ENCODE measurements at regions not wholly inside any gene's neighbourhood (a gene's known extent, or its start where the extent isn't known, plus 50 kb on each side); places are given as distances from the start of the nearest gene placed in this dataset.

DNA sequence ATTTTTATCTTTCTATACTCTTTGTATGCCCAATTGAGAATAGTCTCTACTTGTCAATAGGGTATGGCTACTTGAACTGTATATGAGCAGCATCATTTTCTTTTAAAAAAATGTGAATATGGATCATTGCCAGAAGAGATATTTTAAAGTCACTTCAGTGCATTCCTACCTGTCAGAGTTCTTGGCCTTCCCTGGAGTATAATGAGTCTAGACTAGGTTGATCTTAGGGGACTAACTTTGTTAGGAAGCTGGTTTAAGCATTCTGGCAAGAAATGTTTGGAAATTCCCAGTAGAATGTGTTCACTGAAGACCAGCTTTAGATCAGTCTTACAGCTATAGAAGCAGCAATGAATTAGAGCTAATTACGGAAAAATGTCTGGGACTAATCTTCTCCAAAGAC lies 178.2 kb downstream of the FAT4 start:
- no peak for TF ChIP-seq CTCF (IDR thresholded peaks at IDR 0.05; ENCODE audit: insufficient read depth, low read depth, low read length)
- TF ChIP-seq EZH2 (IDR thresholded peaks at IDR 0.05; ENCODE audit: insufficient read depth, low read length), result no peak
- DNase-seq (ENCODE audit: low read depth) (no peak), FAIRE-seq (no peak)
- H3K27me3 Mint-ChIP-seq (ENCODE audit: low read depth, unreplicated experiment), result no peaks in the 10 kb centered on the region
- Histone ChIP-seq H3K4me2 (ENCODE audit: low read length) (no peak overlapping the region), H3K4me1 (ENCODE audit: insufficient read depth, low read length) (no peaks in the 10 kb centered on the region), H2AFZ (ENCODE audit: low read depth, low read length) (no peak overlapping the region), H3K27me3 (ENCODE audit: insufficient read depth, low read length) (no peaks in the 10 kb centered on the region), H3K27ac (ENCODE audit: low read depth, low read length) (no peak overlapping the region), H4K20me1 (ENCODE audit: insufficient read depth, low read length) (no peaks in the 10 kb centered on the region), H3K79me2 (ENCODE audit: insufficient read depth, low read length) (no peaks in the 10 kb centered on the region), H3K9ac (ENCODE audit: low read length) (no peak overlapping the region), H3K9me3 (ENCODE audit: insufficient read depth, low read depth, low read length) (no peaks in the 10 kb centered on the region), H3K4me3 (ENCODE audit: insufficient read depth, low read depth, low read length) (no peak overlapping the region), H3K36me3 (ENCODE audit: insufficient read depth, low read length) (no peaks in the 10 kb centered on the region)
- H3K36me3 Mint-ChIP-seq (ENCODE audit: low read depth, unreplicated experiment), result peaks cover 10% of the 10 kb centered on the region
- H3K4me1 Mint-ChIP-seq (ENCODE audit: low read depth, unreplicated experiment), result no peaks in the 10 kb centered on the region
- H3K9me3 Mint-ChIP-seq (ENCODE audit: unreplicated experiment), result peaks cover 2% of the 10 kb centered on the region
- no peak overlapping the region for H3K4me3 Mint-ChIP-seq (ENCODE audit: unreplicated experiment)
- H3K27ac Mint-ChIP-seq (ENCODE audit: unreplicated experiment), result no peak overlapping the region

DNA sequence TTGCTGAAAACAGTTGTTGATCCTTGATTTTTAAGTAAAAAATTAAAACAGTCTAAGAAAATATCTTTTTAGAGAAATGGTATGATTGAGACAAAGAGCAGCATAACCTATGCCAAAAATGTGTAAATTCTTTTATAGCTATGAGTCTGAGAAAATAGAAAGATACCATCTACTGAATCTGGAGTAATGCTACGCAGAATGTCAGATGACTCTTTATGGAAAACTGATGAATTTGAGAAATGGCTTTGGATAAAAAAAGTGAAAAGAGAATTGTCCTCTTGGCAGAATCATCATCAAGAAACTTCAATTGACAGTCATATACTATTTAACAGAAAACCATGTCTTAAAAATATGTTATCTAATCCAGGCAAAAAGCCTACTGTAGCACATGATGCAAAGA lies 183.1 kb downstream of the FAT4 start:
- TF ChIP-seq EZH2 (IDR thresholded peaks at IDR 0.05; ENCODE audit: insufficient read depth, low read length) (no peak), CTCF (IDR thresholded peaks at IDR 0.05; ENCODE audit: insufficient read depth, low read depth, low read length) (no peak)
- no peaks in the 10 kb centered on the region for H3K27me3 Mint-ChIP-seq (ENCODE audit: low read depth, unreplicated experiment)
- no peaks in the 10 kb centered on the region for H3K79me2 ChIP-seq (ENCODE audit: insufficient read depth, low read length)
- H3K9me3 Mint-ChIP-seq (ENCODE audit: unreplicated experiment), result no peaks in the 10 kb centered on the region
- H3K9ac ChIP-seq (ENCODE audit: low read length), result no peak overlapping the region
- no peaks in the 10 kb centered on the region for H4K20me1 ChIP-seq (ENCODE audit: insufficient read depth, low read length)
- no peaks in the 10 kb centered on the region for H3K27me3 ChIP-seq (ENCODE audit: insufficient read depth, low read length)
- no peak overlapping the region for H3K27ac Mint-ChIP-seq (ENCODE audit: unreplicated experiment)
- H3K36me3 ChIP-seq (ENCODE audit: insufficient read depth, low read length), result no peaks in the 10 kb centered on the region
- H3K4me3 Mint-ChIP-seq (ENCODE audit: unreplicated experiment), result no peak overlapping the region
- FAIRE-seq (no peak), DNase-seq (ENCODE audit: low read depth) (no peak)
- no peaks in the 10 kb centered on the region for H3K4me1 ChIP-seq (ENCODE audit: insufficient read depth, low read length)
- no peaks in the 10 kb centered on the region for H3K9me3 ChIP-seq (ENCODE audit: insufficient read depth, low read depth, low read length)
- no peak overlapping the region for H3K27ac ChIP-seq (ENCODE audit: low read depth, low read length)
- H3K4me2 ChIP-seq (ENCODE audit: low read length), result no peak overlapping the region
- no peak overlapping the region for H2AFZ ChIP-seq (ENCODE audit: low read depth, low read length)
- no peaks in the 10 kb centered on the region for H3K36me3 Mint-ChIP-seq (ENCODE audit: low read depth, unreplicated experiment)
- no peaks in the 10 kb centered on the region for H3K4me1 Mint-ChIP-seq (ENCODE audit: low read depth, unreplicated experiment)
- no peak overlapping the region for H3K4me3 ChIP-seq (ENCODE audit: insufficient read depth, low read depth, low read length)

GRCh38 chr4:125498981-125499380 lies 184.2 kb downstream of the FAT4 start:
- H3K4me3 ChIP-seq (ENCODE audit: insufficient read depth, low read depth, low read length), result no peak overlapping the region
- no peak overlapping the region for H3K27ac Mint-ChIP-seq (ENCODE audit: unreplicated experiment)
- H3K9ac ChIP-seq (ENCODE audit: low read length), result no peak overlapping the region
- H3K36me3 Mint-ChIP-seq (ENCODE audit: low read depth, unreplicated experiment), result no peaks in the 10 kb centered on the region
- H3K9me3 ChIP-seq (ENCODE audit: insufficient read depth, low read depth, low read length), result no peaks in the 10 kb centered on the region
- H3K4me1 Mint-ChIP-seq (ENCODE audit: low read depth, unreplicated experiment), result no peaks in the 10 kb centered on the region
- no peaks in the 10 kb centered on the region for H3K36me3 ChIP-seq (ENCODE audit: insufficient read depth, low read length)
- no peak overlapping the region for H3K27ac ChIP-seq (ENCODE audit: low read depth, low read length)
- no peak overlapping the region for H2AFZ ChIP-seq (ENCODE audit: low read depth, low read length)
- no peaks in the 10 kb centered on the region for H4K20me1 ChIP-seq (ENCODE audit: insufficient read depth, low read length)
- FAIRE-seq (no peak), DNase-seq (ENCODE audit: low read depth) (no peak)
- H3K4me2 ChIP-seq (ENCODE audit: low read length), result no peak overlapping the region
- H3K9me3 Mint-ChIP-seq (ENCODE audit: unreplicated experiment), result no peaks in the 10 kb centered on the region
- no peaks in the 10 kb centered on the region for H3K27me3 ChIP-seq (ENCODE audit: insufficient read depth, low read length)
- no peak overlapping the region for H3K4me3 Mint-ChIP-seq (ENCODE audit: unreplicated experiment)
- no peaks in the 10 kb centered on the region for H3K4me1 ChIP-seq (ENCODE audit: insufficient read depth, low read length)
- H3K79me2 ChIP-seq (ENCODE audit: insufficient read depth, low read length), result no peaks in the 10 kb centered on the region
- no peaks in the 10 kb centered on the region for H3K27me3 Mint-ChIP-seq (ENCODE audit: low read depth, unreplicated experiment)
- TF ChIP-seq CTCF (IDR thresholded peaks at IDR 0.05; ENCODE audit: insufficient read depth, low read depth, low read length), result no peak
- TF ChIP-seq EZH2 (IDR thresholded peaks at IDR 0.05; ENCODE audit: insufficient read depth, low read length), result no peak
